ENCODE measurements at regions not wholly inside any gene's neighbourhood (a gene's known extent, or its start where the extent isn't known, plus 50 kb on each side); places are given as distances from the start of the nearest gene placed in this dataset.

GRCh38 chr1:19582318-19582717, 61.8 kb upstream of the NBL1 start (continued):
- TF ChIP-seq, protein P1, sequence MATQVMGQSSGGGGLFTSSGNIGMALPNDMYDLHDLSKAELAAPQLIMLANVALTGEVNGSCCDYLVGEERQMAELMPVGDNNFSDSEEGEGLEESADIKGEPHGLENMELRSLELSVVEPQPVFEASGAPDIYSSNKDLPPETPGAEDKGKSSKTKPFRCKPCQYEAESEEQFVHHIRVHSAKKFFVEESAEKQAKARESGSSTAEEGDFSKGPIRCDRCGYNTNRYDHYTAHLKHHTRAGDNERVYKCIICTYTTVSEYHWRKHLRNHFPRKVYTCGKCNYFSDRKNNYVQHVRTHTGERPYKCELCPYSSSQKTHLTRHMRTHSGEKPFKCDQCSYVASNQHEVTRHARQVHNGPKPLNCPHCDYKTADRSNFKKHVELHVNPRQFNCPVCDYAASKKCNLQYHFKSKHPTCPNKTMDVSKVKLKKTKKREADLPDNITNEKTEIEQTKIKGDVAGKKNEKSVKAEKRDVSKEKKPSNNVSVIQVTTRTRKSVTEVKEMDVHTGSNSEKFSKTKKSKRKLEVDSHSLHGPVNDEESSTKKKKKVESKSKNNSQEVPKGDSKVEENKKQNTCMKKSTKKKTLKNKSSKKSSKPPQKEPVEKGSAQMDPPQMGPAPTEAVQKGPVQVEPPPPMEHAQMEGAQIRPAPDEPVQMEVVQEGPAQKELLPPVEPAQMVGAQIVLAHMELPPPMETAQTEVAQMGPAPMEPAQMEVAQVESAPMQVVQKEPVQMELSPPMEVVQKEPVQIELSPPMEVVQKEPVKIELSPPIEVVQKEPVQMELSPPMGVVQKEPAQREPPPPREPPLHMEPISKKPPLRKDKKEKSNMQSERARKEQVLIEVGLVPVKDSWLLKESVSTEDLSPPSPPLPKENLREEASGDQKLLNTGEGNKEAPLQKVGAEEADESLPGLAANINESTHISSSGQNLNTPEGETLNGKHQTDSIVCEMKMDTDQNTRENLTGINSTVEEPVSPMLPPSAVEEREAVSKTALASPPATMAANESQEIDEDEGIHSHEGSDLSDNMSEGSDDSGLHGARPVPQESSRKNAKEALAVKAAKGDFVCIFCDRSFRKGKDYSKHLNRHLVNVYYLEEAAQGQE (IDR thresholded peaks at IDR 0.05; ENCODE audit: borderline replicate concordance) = peak; percentile 82
- TF ChIP-seq, protein P1 (CRISPR knock-in tag; IDR thresholded peaks at IDR 0.05; ENCODE audit: low read depth) = no peak
- TF ChIP-seq NFIC (IDR thresholded peaks at IDR 0.05) (peak; percentile 36), ZNF140 (CRISPR knock-in tag; IDR thresholded peaks at IDR 0.05) (no peak), ZNF785 (CRISPR knock-in tag; IDR thresholded peaks at IDR 0.05) (no peak), EHMT2 (IDR thresholded peaks at IDR 0.05) (0 out of 2 replicates have a peak, but pooled peaks have one; percentile 53), ZEB2 (IDR thresholded peaks at IDR 0.05) (peak; percentile 74; the same call in 1 of the 2 replicates), RAD21 (CRISPR knock-in tag; conservative IDR thresholded peaks at IDR 0.05 in 1 of 2, IDR thresholded peaks at IDR 0.05 in 1 of 2) (peak; percentile 72 to 95), ESRRA (IDR thresholded peaks at IDR 0.05; ENCODE audit: borderline replicate concordance, low read depth) (peak; percentile 99), MAX (CRISPR knock-in tag; IDR thresholded peaks at IDR 0.05) (no peak), MAZ (CRISPR knock-in tag; conservative IDR thresholded peaks at IDR 0.05 in 1 of 2, IDR thresholded peaks at IDR 0.05 in 1 of 2) (0 out of 4 replicates have a peak, but pooled peaks of 1 of the 2 experiments have one; percentile 22), FOXK1 (CRISPR knock-in tag; IDR thresholded peaks at IDR 0.05; ENCODE audit: borderline replicate concordance) (0 out of 2 replicates have a peak, but pooled peaks have one; percentile 60), ARID2 (IDR thresholded peaks at IDR 0.05) (peak; percentile 62; the same call in 1 of the 2 replicates), SOX6 (IDR thresholded peaks at IDR 0.05) (peak; percentile 22; the same call in 1 of the 2 replicates)
- TF ChIP-seq, protein P2, sequence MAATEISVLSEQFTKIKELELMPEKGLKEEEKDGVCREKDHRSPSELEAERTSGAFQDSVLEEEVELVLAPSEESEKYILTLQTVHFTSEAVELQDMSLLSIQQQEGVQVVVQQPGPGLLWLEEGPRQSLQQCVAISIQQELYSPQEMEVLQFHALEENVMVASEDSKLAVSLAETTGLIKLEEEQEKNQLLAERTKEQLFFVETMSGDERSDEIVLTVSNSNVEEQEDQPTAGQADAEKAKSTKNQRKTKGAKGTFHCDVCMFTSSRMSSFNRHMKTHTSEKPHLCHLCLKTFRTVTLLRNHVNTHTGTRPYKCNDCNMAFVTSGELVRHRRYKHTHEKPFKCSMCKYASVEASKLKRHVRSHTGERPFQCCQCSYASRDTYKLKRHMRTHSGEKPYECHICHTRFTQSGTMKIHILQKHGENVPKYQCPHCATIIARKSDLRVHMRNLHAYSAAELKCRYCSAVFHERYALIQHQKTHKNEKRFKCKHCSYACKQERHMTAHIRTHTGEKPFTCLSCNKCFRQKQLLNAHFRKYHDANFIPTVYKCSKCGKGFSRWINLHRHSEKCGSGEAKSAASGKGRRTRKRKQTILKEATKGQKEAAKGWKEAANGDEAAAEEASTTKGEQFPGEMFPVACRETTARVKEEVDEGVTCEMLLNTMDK (IDR thresholded peaks at IDR 0.05; ENCODE audit: borderline replicate concordance, insufficient read depth, low read depth, low read length, poor library complexity, severe bottlenecking) = peak; percentile 4
- TF ChIP-seq, protein P3, sequence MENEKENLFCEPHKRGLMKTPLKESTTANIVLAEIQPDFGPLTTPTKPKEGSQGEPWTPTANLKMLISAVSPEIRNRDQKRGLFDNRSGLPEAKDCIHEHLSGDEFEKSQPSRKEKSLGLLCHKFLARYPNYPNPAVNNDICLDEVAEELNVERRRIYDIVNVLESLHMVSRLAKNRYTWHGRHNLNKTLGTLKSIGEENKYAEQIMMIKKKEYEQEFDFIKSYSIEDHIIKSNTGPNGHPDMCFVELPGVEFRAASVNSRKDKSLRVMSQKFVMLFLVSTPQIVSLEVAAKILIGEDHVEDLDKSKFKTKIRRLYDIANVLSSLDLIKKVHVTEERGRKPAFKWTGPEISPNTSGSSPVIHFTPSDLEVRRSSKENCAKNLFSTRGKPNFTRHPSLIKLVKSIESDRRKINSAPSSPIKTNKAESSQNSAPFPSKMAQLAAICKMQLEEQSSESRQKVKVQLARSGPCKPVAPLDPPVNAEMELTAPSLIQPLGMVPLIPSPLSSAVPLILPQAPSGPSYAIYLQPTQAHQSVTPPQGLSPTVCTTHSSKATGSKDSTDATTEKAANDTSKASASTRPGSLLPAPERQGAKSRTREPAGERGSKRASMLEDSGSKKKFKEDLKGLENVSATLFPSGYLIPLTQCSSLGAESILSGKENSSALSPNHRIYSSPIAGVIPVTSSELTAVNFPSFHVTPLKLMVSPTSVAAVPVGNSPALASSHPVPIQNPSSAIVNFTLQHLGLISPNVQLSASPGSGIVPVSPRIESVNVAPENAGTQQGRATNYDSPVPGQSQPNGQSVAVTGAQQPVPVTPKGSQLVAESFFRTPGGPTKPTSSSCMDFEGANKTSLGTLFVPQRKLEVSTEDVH (IDR thresholded peaks at IDR 0.05; ENCODE audit: low read depth, partially characterized antibody) = no peak
